ENCODE measurements at regions not wholly inside any gene's neighbourhood (a gene's known extent, or its start where the extent isn't known, plus 50 kb on each side); places are given as distances from the start of the nearest gene placed in this dataset.
"Not testable (repeated sequence)": the region's sequence is repeated elsewhere in the genome, so short reads cannot be mapped to it uniquely, and the experiment has no call there.

- not testable (repeated sequence) for H3K4me1 ChIP-seq (ENCODE audit: insufficient read depth, low read length); H3K9ac ChIP-seq (ENCODE audit: low read depth, low read length); H3K27ac ChIP-seq (ENCODE audit: low read depth, low read length); H3K27me3 ChIP-seq (ENCODE audit: insufficient read depth, low read length); H3K4me3 ChIP-seq (ENCODE audit: low read length); H3K36me3 ChIP-seq (ENCODE audit: insufficient read depth, low read length)
- H3K9me3 ChIP-seq (ENCODE audit: insufficient read depth, low read depth, low read length) = peaks cover 29% of the 10 kb centered on the region
- 60% methylated on average over 2 of the region's 4 CpGs for WGBS
Measured at GRCh38 chr7:56352576-56352975, 236.4 kb upstream of the NUPR2 start.

GRCh38 chr7:56351181-56351580, 235.0 kb upstream of the NUPR2 start:
- 86% methylated on average over 6 of the region's 8 CpGs for WGBS
- peaks cover 27% of the 10 kb centered on the region for H3K9me3 ChIP-seq (ENCODE audit: insufficient read depth, low read depth, low read length)
- H3K36me3 ChIP-seq (ENCODE audit: insufficient read depth, low read length); H3K9ac ChIP-seq (ENCODE audit: low read depth, low read length); H3K27me3 ChIP-seq (ENCODE audit: insufficient read depth, low read length); H3K4me1 ChIP-seq (ENCODE audit: insufficient read depth, low read length); H3K27ac ChIP-seq (ENCODE audit: low read depth, low read length); H3K4me3 ChIP-seq (ENCODE audit: low read length): not testable (repeated sequence)

GRCh38 chr7:56348311-56348710, 232.1 kb upstream of the NUPR2 start:
- not testable (repeated sequence) for H3K4me3 ChIP-seq (ENCODE audit: low read length); H3K36me3 ChIP-seq (ENCODE audit: insufficient read depth, low read length); H3K9ac ChIP-seq (ENCODE audit: low read depth, low read length); H3K27me3 ChIP-seq (ENCODE audit: insufficient read depth, low read length); H3K27ac ChIP-seq (ENCODE audit: low read depth, low read length); H3K4me1 ChIP-seq (ENCODE audit: insufficient read depth, low read length)
- WGBS = 90% methylated on average over 6 of the region's 7 CpGs
- peaks cover 26% of the 10 kb centered on the region for H3K9me3 ChIP-seq (ENCODE audit: insufficient read depth, low read depth, low read length)

GRCh38 chr7:56328327-56328726, 212.1 kb upstream of the NUPR2 start:
- not testable (repeated sequence) for H3K36me3 ChIP-seq (ENCODE audit: insufficient read depth, low read length); H3K27me3 ChIP-seq (ENCODE audit: insufficient read depth, low read length)
- WGBS = 79% methylated on average over 9 of the region's 9 CpGs

GRCh38 chr7:56290548-56290947, 174.3 kb upstream of the NUPR2 start:
- 72% methylated on average over 7 of the region's 7 CpGs for WGBS
- H3K4me3 ChIP-seq (ENCODE audit: low read length) = no peak overlapping the region

More at GRCh38 chr7:56328327-56328726, 212.1 kb upstream of the NUPR2 start:
- H3K4me3 ChIP-seq (ENCODE audit: low read length); H3K9ac ChIP-seq (ENCODE audit: low read depth, low read length); H3K4me1 ChIP-seq (ENCODE audit: insufficient read depth, low read length); H3K27ac ChIP-seq (ENCODE audit: low read depth, low read length): not testable (repeated sequence)
- H3K9me3 ChIP-seq (ENCODE audit: insufficient read depth, low read depth, low read length) = peaks cover 38% of the 10 kb centered on the region

GRCh38 chr7:56287429-56288138, 171.4 kb upstream of the NUPR2 start:
- 92% methylated on average over 57 of the region's 57 CpGs for WGBS
- H3K4me1 ChIP-seq (ENCODE audit: insufficient read depth, low read length) = no peaks in the 10 kb centered on the region
- peaks cover 78% of the 10 kb centered on the region for H3K9me3 ChIP-seq (ENCODE audit: insufficient read depth, low read depth, low read length)
- H3K9ac ChIP-seq (ENCODE audit: low read depth, low read length) = no peak overlapping the region
- H3K27ac ChIP-seq (ENCODE audit: low read depth, low read length) = no peak overlapping the region
- H3K36me3 ChIP-seq (ENCODE audit: insufficient read depth, low read length) = no peaks in the 10 kb centered on the region
- no peak overlapping the region for H3K4me3 ChIP-seq (ENCODE audit: low read length)
- H3K27me3 ChIP-seq (ENCODE audit: insufficient read depth, low read length) = no peaks in the 10 kb centered on the region

More at GRCh38 chr7:56290548-56290947, 174.3 kb upstream of the NUPR2 start:
- Histone ChIP-seq H3K27ac (ENCODE audit: low read depth, low read length) (no peak overlapping the region), H3K36me3 (ENCODE audit: insufficient read depth, low read length) (no peaks in the 10 kb centered on the region), H3K9ac (ENCODE audit: low read depth, low read length) (no peak overlapping the region), H3K9me3 (ENCODE audit: insufficient read depth, low read depth, low read length) (peaks cover 74% of the 10 kb centered on the region), H3K27me3 (ENCODE audit: insufficient read depth, low read length) (no peaks in the 10 kb centered on the region), H3K4me1 (ENCODE audit: insufficient read depth, low read length) (no peaks in the 10 kb centered on the region)

GRCh38 chr7:56256108-56256507, 139.9 kb upstream of the NUPR2 start:
- peaks cover 95% of the 10 kb centered on the region for H3K9me3 ChIP-seq (ENCODE audit: insufficient read depth, low read depth, low read length)
- H3K4me3 ChIP-seq (ENCODE audit: low read length) = no peak overlapping the region
- no peaks in the 10 kb centered on the region for H3K27me3 ChIP-seq (ENCODE audit: insufficient read depth, low read length)
- no peaks in the 10 kb centered on the region for H3K36me3 ChIP-seq (ENCODE audit: insufficient read depth, low read length)
- H3K27ac ChIP-seq (ENCODE audit: low read depth, low read length) = no peak overlapping the region
- 82% methylated on average over 7 of the region's 7 CpGs for WGBS
- no peak overlapping the region for H3K9ac ChIP-seq (ENCODE audit: low read depth, low read length)
- no peaks in the 10 kb centered on the region for H3K4me1 ChIP-seq (ENCODE audit: insufficient read depth, low read length)

- 58% methylated on average over 3 of the region's 3 CpGs for WGBS
- H3K27me3 ChIP-seq (ENCODE audit: insufficient read depth, low read length) = no peaks in the 10 kb centered on the region
- no peak overlapping the region for H3K27ac ChIP-seq (ENCODE audit: low read depth, low read length)
- H3K9me3 ChIP-seq (ENCODE audit: insufficient read depth, low read depth, low read length) = peaks cover 93% of the 10 kb centered on the region
- H3K36me3 ChIP-seq (ENCODE audit: insufficient read depth, low read length) = no peaks in the 10 kb centered on the region
- no peaks in the 10 kb centered on the region for H3K4me1 ChIP-seq (ENCODE audit: insufficient read depth, low read length)
- H3K4me3 ChIP-seq (ENCODE audit: low read length) = no peak overlapping the region
- no peak overlapping the region for H3K9ac ChIP-seq (ENCODE audit: low read depth, low read length)
Measured at GRCh38 chr7:56250135-56250534, 133.9 kb upstream of the NUPR2 start.

GRCh38 chr7:56229631-56230030, 113.4 kb upstream of the NUPR2 start:
- H3K27ac ChIP-seq (ENCODE audit: low read depth, low read length) = no peak overlapping the region
- no peaks in the 10 kb centered on the region for H3K27me3 ChIP-seq (ENCODE audit: insufficient read depth, low read length)
- no peaks in the 10 kb centered on the region for H3K36me3 ChIP-seq (ENCODE audit: insufficient read depth, low read length)
- peaks cover 88% of the 10 kb centered on the region for H3K9me3 ChIP-seq (ENCODE audit: insufficient read depth, low read depth, low read length)
- H3K9ac ChIP-seq (ENCODE audit: low read depth, low read length) = no peak overlapping the region
- 88% methylated on average over 28 of the region's 28 CpGs for WGBS
- H3K4me3 ChIP-seq (ENCODE audit: low read length) = no peak overlapping the region
- H3K4me1 ChIP-seq (ENCODE audit: insufficient read depth, low read length) = no peaks in the 10 kb centered on the region

GRCh38 chr7:56222866-56223265, 106.6 kb upstream of the NUPR2 start:
- Histone ChIP-seq H3K9me3 (ENCODE audit: insufficient read depth, low read depth, low read length) (peaks cover 96% of the 10 kb centered on the region), H3K27ac (ENCODE audit: low read depth, low read length) (no peak overlapping the region), H3K4me1 (ENCODE audit: insufficient read depth, low read length) (no peaks in the 10 kb centered on the region), H3K36me3 (ENCODE audit: insufficient read depth, low read length) (no peaks in the 10 kb centered on the region), H3K9ac (ENCODE audit: low read depth, low read length) (no peak overlapping the region), H3K4me3 (ENCODE audit: low read length) (no peak overlapping the region), H3K27me3 (ENCODE audit: insufficient read depth, low read length) (no peaks in the 10 kb centered on the region)
- WGBS = 64% methylated on average over 6 of the region's 6 CpGs

- H3K4me1 ChIP-seq (ENCODE audit: insufficient read depth, low read length) = no peaks in the 10 kb centered on the region
- no peak overlapping the region for H3K27ac ChIP-seq (ENCODE audit: low read depth, low read length)
- peaks cover 96% of the 10 kb centered on the region for H3K9me3 ChIP-seq (ENCODE audit: insufficient read depth, low read depth, low read length)
- H3K27me3 ChIP-seq (ENCODE audit: insufficient read depth, low read length) = no peaks in the 10 kb centered on the region
- no peak overlapping the region for H3K9ac ChIP-seq (ENCODE audit: low read depth, low read length)
- no peak overlapping the region for H3K4me3 ChIP-seq (ENCODE audit: low read length)
- 33% methylated on average over 3 of the region's 5 CpGs for WGBS
- H3K36me3 ChIP-seq (ENCODE audit: insufficient read depth, low read length) = no peaks in the 10 kb centered on the region
Measured at GRCh38 chr7:56219017-56219416, 102.8 kb upstream of the NUPR2 start.

GRCh38 chr7:56218510-56218909, 102.3 kb upstream of the NUPR2 start:
- Histone ChIP-seq H3K4me1 (ENCODE audit: insufficient read depth, low read length) (no peaks in the 10 kb centered on the region), H3K4me3 (ENCODE audit: low read length) (no peak overlapping the region), H3K27me3 (ENCODE audit: insufficient read depth, low read length) (no peaks in the 10 kb centered on the region), H3K9ac (ENCODE audit: low read depth, low read length) (no peak overlapping the region), H3K9me3 (ENCODE audit: insufficient read depth, low read depth, low read length) (peaks cover 96% of the 10 kb centered on the region), H3K36me3 (ENCODE audit: insufficient read depth, low read length) (no peaks in the 10 kb centered on the region), H3K27ac (ENCODE audit: low read depth, low read length) (no peak overlapping the region)
- 76% methylated on average over 4 of the region's 4 CpGs for WGBS
